Transverse colon (tissue), 4 donors: ENCODE measurements at regions not wholly inside any gene's neighbourhood (a gene's known extent, or its start where the extent isn't known, plus 50 kb on each side); places are given as distances from the start of the nearest gene placed in this dataset.

Source experiments
- EP300 ChIP-seq: sonication (generic); formaldehyde crosslinking; IDR thresholded peaks from one replicate; pipeline ENCODE4 v1.6.1; 2017; ENCODE audit warnings: antibody characterized with exemption, low read depth
- POLR2A ChIP-seq: fragments of 450-650 bp; IDR thresholded peaks from one replicate; pipeline ENCODE4 v1.6.1; 2016; ENCODE audit warnings: antibody characterized with exemption, mild to moderate bottlenecking, moderate library complexity
- POLR2AphosphoS5 ChIP-seq, 3 donors: sonication (generic); formaldehyde crosslinking; IDR thresholded peaks; one replicate each; pipeline ENCODE4 v1.6.1; 2016; ENCODE audit warnings: antibody characterized with exemption in 3 of 3
- TF ChIP-seq, protein P1 (sequence below), 5 experiments: fragments of 200-600 bp in 3 of 5; fragments of 450-650 bp in 2 of 5; sonication (generic) in 3 of 5; IDR thresholded peaks; 1 replicate in 2 of 5; 2 replicates in 3 of 5; pipeline ENCODE4 v1.5.1; 2016 to 2017; ENCODE audit warnings: antibody characterized with exemption in 5 of 5, inconsistent platforms in 3 of 5, mild to moderate bottlenecking in 2 of 5, moderate library complexity in 1 of 5

DNA sequence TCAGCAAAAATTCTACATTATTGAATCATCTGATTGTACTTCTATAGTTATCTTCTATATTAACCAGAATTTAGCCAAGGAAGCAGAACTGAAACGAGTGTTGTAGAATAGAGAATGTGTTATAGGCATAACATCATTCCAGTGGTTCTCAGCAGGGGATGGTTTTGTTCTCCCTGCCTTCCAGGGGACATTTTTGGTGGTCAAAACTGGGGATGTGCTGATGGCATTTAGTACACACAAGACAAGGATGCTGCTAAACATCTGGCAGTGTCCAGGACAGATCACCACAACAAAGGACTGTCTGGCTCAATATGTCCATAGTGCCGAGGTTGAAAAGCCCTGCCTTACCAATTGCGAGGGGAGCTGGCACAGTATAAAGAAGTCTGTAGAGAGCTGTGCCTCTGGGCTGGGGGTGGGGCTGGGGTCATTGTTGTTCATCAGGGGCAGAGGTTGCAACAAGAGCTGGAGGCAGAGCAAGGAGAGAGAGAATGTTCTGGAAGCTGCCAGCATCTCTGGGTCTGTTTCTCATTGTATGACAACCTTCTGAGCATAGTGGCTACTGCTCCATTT lies 1472.8 kb downstream of the AACS start:
- TF ChIP-seq, protein P1, sequence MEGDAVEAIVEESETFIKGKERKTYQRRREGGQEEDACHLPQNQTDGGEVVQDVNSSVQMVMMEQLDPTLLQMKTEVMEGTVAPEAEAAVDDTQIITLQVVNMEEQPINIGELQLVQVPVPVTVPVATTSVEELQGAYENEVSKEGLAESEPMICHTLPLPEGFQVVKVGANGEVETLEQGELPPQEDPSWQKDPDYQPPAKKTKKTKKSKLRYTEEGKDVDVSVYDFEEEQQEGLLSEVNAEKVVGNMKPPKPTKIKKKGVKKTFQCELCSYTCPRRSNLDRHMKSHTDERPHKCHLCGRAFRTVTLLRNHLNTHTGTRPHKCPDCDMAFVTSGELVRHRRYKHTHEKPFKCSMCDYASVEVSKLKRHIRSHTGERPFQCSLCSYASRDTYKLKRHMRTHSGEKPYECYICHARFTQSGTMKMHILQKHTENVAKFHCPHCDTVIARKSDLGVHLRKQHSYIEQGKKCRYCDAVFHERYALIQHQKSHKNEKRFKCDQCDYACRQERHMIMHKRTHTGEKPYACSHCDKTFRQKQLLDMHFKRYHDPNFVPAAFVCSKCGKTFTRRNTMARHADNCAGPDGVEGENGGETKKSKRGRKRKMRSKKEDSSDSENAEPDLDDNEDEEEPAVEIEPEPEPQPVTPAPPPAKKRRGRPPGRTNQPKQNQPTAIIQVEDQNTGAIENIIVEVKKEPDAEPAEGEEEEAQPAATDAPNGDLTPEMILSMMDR (IDR thresholded peaks at IDR 0.05): no peak
- TF ChIP-seq POLR2A (no peak), EP300 (no peak), POLR2AphosphoS5 (IDR thresholded peaks at IDR 0.05) (no peak)
